ENCODE measurements at regions not wholly inside any gene's neighbourhood (a gene's known extent, or its start where the extent isn't known, plus 50 kb on each side); places are given as distances from the start of the nearest gene placed in this dataset.

DNA sequence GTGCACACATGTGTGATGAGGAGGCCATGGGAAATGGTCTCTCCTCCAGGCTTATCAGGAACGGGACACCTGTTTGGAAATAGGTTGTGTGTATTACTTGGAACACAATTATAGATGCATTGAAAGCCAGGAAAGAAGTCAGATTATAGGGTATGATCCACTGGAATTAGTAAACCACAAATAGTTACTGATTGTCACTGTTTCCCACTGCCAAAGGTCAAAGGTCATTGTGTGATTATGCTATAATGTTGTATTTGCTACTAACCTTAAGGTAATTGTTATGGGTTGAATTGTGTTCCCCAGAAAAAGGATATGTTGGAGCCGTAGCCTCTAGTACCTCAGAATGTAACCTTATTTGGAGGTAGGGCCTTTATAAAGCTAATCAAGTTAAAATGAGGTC is 129.9 kb upstream of the FBXO33 start:
- Histone ChIP-seq H2BK20ac (ENCODE audit: low read depth, low read length, poor library complexity, severe bottlenecking) (no peak overlapping the region), H2AK5ac (ENCODE audit: insufficient read length, low read length) (no peak overlapping the region), H2BK12ac (ENCODE audit: insufficient read length, low read depth, low read length) (no peak overlapping the region), H3K4me2 (ENCODE audit: insufficient read depth, insufficient read length, low read length) (no peak overlapping the region), H3K23me2 (ENCODE audit: insufficient read length, low read depth, low read length, poor library complexity, severe bottlenecking) (no peaks in the 10 kb centered on the region), H4K8ac (replicated peaks; ENCODE audit: insufficient read length, low read depth, low read length) (no peak overlapping the region), H3K14ac (ENCODE audit: insufficient read depth, low read length) (no peak overlapping the region), H3K27ac (ENCODE audit: insufficient read length, low read depth, low read length) (no peak overlapping the region), H3K79me1 (ENCODE audit: insufficient read depth, low read depth, low read length, poor library complexity, severe bottlenecking) (no peaks in the 10 kb centered on the region), H3K18ac (ENCODE audit: insufficient read length, low read depth, low read length) (no peak overlapping the region), H3K79me2 (ENCODE audit: insufficient read depth, low read length) (no peaks in the 10 kb centered on the region), H2AFZ (ENCODE audit: low read length) (no peak overlapping the region), H2BK15ac (ENCODE audit: low read depth, low read length) (no peak overlapping the region), H3K4me1 (ENCODE audit: insufficient read depth, low read length) (no peaks in the 10 kb centered on the region), H3K27me3 (ENCODE audit: insufficient read depth, low read length) (no peaks in the 10 kb centered on the region), H3K4ac (ENCODE audit: low read depth, low read length) (no peak overlapping the region), H3K9me3 (ENCODE audit: control insufficient read depth, low read depth, low read length) (no peaks in the 10 kb centered on the region), H2BK120ac (ENCODE audit: low read depth, low read length, poor library complexity, severe bottlenecking) (no peak overlapping the region), H3K56ac (ENCODE audit: insufficient read length, low read depth, low read length) (no peak overlapping the region), H3K9ac (ENCODE audit: extremely low read depth, insufficient read length, low read length) (no peak overlapping the region), H3K23ac (ENCODE audit: insufficient read length, low read depth, low read length) (no peak overlapping the region), H3T11ph (ENCODE audit: low read length) (no peak overlapping the region), H4K91ac (ENCODE audit: insufficient read length, low read depth, low read length) (no peak overlapping the region), H4K20me1 (ENCODE audit: control insufficient read depth, insufficient read depth, insufficient read length) (no peaks in the 10 kb centered on the region), H2BK5ac (ENCODE audit: insufficient read length, low read length) (no peak overlapping the region), H4K5ac (ENCODE audit: insufficient read length, low read depth, low read length) (no peak overlapping the region)
- no peak for DNase-seq
- H3K4me3 Mint-ChIP-seq = no peak overlapping the region
- peaks cover 5 to 11% (median 7%) of the 10 kb centered on the region in 3 experiments; a peak in 6 of 7 replicates for H3K36me3 Mint-ChIP-seq (ENCODE audit: insufficient read depth in 1 of 3, low read depth in 3 of 3)
- peaks cover 19 to 20% of the 10 kb centered on the region in 2 experiments for H3K9me3 Mint-ChIP-seq
- no peak overlapping the region for H3K27ac Mint-ChIP-seq
- H3K27me3 Mint-ChIP-seq (ENCODE audit: low read depth) = no peaks in the 10 kb centered on the region
- WGBS (ENCODE audit: extremely low coverage, insufficient read length, low lambda C conversion rate) = no CpG with 5 or more reads among the region's 2 CpGs
- no peaks in the 10 kb centered on the region for H3K4me1 Mint-ChIP-seq
- TF ChIP-seq, protein P1, sequence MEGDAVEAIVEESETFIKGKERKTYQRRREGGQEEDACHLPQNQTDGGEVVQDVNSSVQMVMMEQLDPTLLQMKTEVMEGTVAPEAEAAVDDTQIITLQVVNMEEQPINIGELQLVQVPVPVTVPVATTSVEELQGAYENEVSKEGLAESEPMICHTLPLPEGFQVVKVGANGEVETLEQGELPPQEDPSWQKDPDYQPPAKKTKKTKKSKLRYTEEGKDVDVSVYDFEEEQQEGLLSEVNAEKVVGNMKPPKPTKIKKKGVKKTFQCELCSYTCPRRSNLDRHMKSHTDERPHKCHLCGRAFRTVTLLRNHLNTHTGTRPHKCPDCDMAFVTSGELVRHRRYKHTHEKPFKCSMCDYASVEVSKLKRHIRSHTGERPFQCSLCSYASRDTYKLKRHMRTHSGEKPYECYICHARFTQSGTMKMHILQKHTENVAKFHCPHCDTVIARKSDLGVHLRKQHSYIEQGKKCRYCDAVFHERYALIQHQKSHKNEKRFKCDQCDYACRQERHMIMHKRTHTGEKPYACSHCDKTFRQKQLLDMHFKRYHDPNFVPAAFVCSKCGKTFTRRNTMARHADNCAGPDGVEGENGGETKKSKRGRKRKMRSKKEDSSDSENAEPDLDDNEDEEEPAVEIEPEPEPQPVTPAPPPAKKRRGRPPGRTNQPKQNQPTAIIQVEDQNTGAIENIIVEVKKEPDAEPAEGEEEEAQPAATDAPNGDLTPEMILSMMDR (conservative IDR thresholded peaks at IDR 0.05) = no peak
